GM19025 (cell line): ENCODE measurements at regions not wholly inside any gene's neighbourhood (a gene's known extent, or its start where the extent isn't known, plus 50 kb on each side); places are given as distances from the start of the nearest gene placed in this dataset.
"Not testable (repeated sequence)": the region's sequence is repeated elsewhere in the genome, so short reads cannot be mapped to it uniquely, and the experiment has no call there.

Source experiments
- ATAC-seq: cut with Tn5 transposase; IDR thresholded peaks from one replicate; pipeline ENCODE4 v1.9.1; 2021; ENCODE audit warnings: mild to moderate bottlenecking, low read depth, moderate library complexity; ENCODE audit not compliant: unreplicated experiment

- no peak for ATAC-seq
Observed at GRCh38 chr6:106731144-106731842, 101.9 kb downstream of the QRSL1 start.

- ATAC-seq = no peak
Observed at GRCh38 chr6:106730718-106731117, 101.3 kb downstream of the QRSL1 start.

GRCh38 chr6:106730264-106730663, 100.9 kb downstream of the QRSL1 start:
- ATAC-seq = no peak

GRCh38 chr6:106729841-106730240, 100.5 kb downstream of the QRSL1 start:
- no peak for ATAC-seq

GRCh38 chr6:106728296-106728870, 99.0 kb downstream of the QRSL1 start:
- no peak for ATAC-seq

DNA sequence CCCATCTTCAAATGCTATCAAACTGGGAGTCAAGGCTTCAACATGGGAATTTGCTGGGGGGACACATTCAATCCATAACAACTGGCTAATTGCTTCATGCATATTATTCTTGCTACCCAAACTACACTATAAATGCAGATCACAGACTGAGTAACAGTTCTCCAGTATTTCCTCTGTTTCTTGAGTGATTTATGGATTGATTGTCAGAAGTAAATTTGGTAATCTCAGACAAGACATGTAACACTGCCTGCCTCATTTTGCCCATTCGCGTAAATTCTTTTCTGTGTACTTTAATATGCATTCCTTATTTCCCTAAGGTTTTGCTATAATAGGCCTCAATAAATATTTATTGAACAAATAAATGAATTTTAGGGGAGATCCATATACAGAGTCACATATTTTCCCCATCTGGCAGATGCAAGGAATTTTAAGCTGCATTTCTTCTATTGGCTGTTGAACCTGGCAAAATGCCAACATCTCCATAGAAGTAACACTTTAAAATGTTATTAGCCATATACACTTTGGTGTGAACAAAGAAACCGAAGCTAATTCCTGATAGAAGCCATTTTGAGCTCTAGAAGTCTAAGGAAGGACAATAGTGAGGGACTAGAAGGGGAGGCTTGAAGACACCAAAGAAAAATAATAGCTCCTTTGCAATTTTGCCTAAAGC, 98.2 kb downstream of the QRSL1 start:
- no peak for ATAC-seq

DNA sequence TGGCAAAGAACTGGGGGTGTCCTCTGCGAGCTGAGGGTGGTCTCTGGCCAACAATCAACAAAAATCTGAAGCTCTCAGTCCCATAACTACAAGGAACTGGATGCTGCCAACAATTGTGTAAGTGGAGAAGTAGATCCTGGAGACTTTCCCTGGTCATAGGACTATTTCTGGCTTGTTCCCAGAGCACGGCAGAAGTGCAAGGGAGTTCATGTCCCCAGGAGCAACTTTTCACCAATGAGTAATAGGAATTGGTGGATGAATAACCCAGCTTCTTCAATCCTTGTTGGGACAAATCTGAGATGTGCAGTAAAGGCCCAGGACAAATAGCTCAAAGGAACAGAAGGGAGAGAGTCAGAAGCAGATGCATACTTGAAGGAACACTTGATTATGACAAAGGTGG, 95.5 kb downstream of the QRSL1 start:
- no peak for ATAC-seq

GRCh38 chr6:106724337-106724736, 95.0 kb downstream of the QRSL1 start:
- no peak for ATAC-seq

DNA sequence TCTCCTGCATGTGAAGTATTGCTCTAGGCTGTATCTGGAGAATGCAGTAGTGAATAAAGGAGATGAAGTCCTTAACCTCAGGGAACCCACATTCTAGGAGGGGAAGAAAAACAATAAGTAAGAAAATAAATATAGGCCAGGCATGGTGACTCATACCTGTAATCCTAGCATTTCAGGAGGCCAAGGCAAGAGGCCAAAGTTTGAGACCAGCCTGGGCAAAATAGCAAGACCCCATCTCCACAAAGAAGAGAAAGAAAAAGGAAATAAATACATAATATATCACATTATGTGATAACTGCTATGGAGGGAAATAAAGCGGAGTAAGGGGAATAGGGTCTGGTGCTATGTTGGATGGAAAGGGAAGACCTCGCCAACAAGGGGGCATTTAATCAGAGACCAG, 94.0 kb downstream of the QRSL1 start:
- ATAC-seq = not testable (repeated sequence)

- ATAC-seq = not testable (repeated sequence)
Observed at GRCh38 chr6:106721189-106721588, 91.8 kb downstream of the QRSL1 start.
